Stimulated activated naive CD8-positive, alpha-beta T cell treated with anti-CD3 and anti-CD28 coated beads, Interleukin-15, Interleukin-2, amounts not matched to agents 100 ng/mL and 50 ng/mL, for 24 hours (primary cell): ENCODE measurements at regions not wholly inside any gene's neighbourhood (a gene's known extent, or its start where the extent isn't known, plus 50 kb on each side); places are given as distances from the start of the nearest gene placed in this dataset.
"Not testable (repeated sequence)": the region's sequence is repeated elsewhere in the genome, so short reads cannot be mapped to it uniquely, and the experiment has no call there.

Source experiments
- H3K27ac Mint-ChIP-seq: one replicate; pipeline ENCODE4 v1.8.0; 2021; ENCODE audit warnings: mild to moderate bottlenecking, mixed read lengths
- H3K27me3 Mint-ChIP-seq: one replicate; pipeline ENCODE4 v1.8.0; 2021; ENCODE audit warnings: mixed read lengths
- H3K36me3 Mint-ChIP-seq: one replicate; pipeline ENCODE4 v1.8.0; 2021; ENCODE audit warnings: low read depth, mixed read lengths
- H3K4me1 Mint-ChIP-seq: one replicate; pipeline ENCODE4 v1.8.0; 2021; ENCODE audit warnings: low read depth, mixed read lengths
- H3K4me3 Mint-ChIP-seq: one replicate; pipeline ENCODE4 v1.8.0; 2021; ENCODE audit warnings: mild to moderate bottlenecking, mixed read lengths
- H3K9me3 Mint-ChIP-seq: one replicate; pipeline ENCODE4 v1.8.0; 2021; ENCODE audit warnings: mixed read lengths

DNA sequence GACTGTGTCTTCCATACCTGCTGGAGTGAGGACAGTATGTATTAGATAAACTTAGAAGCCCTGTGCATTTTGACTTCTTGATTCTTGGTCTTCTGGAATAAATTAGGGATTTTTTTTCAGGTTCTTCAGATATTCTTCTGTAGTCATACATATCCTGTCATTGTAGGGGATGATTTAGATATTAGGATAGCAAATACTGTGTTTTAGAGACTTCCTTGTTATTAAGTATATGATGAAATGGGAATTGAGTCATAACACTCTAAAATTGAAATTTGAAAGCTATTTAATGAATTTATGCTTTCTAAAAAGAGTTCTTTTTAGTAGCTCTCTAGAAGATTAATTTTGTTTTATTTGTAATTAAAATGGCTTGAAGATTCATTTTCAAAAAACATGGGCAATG lies 371.5 kb upstream of the RGS6 start:
- Mint-ChIP-seq H3K27me3 (no peaks in the 10 kb centered on the region), H3K27ac (no peak overlapping the region), H3K9me3 (peaks cover 3% of the 10 kb centered on the region), H3K36me3 (no peaks in the 10 kb centered on the region), H3K4me1 (peaks cover 48% of the 10 kb centered on the region), H3K4me3 (no peak overlapping the region)

DNA sequence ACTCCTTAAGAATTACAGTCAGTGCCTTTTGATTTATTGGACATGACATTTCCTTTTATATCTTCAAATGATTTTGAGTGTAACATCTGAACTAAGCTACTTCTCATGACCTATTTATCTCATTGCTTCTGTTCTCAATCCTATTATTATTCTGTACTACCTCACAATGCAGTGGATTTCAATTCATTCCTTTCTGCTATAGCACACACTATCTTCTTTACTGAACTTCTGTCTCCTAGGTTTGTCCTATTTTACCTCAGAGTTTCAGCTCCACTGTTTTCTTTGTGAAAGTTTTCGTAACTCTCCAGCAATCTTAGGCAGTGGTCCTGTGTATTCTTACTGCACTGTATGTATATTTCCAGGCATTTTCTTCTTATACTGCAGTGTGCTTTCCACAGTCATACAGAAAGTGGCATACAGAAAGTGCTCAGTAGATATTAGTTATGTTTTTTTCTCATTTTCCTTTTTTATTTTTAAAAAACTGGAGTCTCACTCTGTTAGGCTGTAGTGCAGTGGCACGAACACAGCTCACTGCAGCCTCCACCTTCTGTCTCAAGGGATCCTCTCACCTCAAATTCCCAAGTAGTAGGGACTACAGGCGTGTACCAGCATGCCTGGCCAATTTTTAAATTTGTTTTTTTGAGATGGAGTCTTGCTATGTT lies 368.6 kb upstream of the RGS6 start:
- H3K36me3 Mint-ChIP-seq = peaks cover 4% of the 10 kb centered on the region
- H3K9me3 Mint-ChIP-seq = peaks cover 3% of the 10 kb centered on the region
- peaks cover 34% of the 10 kb centered on the region for H3K4me1 Mint-ChIP-seq
- H3K27ac Mint-ChIP-seq = no peak overlapping the region
- no peak overlapping the region for H3K4me3 Mint-ChIP-seq
- no peaks in the 10 kb centered on the region for H3K27me3 Mint-ChIP-seq

DNA sequence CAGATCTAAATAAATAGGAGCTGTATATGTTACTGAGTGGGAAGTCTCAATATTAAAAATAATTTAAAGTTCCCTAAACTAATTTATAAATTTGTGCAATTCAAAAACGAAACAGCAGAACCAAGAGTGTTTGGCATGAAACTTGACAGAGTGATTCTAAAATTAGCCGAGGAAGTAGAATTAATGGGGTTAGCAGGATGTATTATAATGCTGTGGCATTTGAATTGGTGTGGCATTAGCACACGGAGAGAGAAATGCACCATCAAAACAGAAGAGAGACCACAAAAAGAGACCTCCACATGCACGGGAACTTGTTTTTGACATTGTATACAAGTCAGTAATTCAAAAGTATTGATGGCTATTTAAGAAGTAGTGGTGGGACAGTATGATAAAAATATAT lies 366.0 kb upstream of the RGS6 start:
- Mint-ChIP-seq H3K4me1 (peaks cover 25% of the 10 kb centered on the region), H3K9me3 (peaks cover 3% of the 10 kb centered on the region), H3K4me3 (peak overlapping the region; percentile 28), H3K27ac (peak overlapping the region; percentile 71), H3K36me3 (peaks cover 10% of the 10 kb centered on the region), H3K27me3 (no peaks in the 10 kb centered on the region)

DNA sequence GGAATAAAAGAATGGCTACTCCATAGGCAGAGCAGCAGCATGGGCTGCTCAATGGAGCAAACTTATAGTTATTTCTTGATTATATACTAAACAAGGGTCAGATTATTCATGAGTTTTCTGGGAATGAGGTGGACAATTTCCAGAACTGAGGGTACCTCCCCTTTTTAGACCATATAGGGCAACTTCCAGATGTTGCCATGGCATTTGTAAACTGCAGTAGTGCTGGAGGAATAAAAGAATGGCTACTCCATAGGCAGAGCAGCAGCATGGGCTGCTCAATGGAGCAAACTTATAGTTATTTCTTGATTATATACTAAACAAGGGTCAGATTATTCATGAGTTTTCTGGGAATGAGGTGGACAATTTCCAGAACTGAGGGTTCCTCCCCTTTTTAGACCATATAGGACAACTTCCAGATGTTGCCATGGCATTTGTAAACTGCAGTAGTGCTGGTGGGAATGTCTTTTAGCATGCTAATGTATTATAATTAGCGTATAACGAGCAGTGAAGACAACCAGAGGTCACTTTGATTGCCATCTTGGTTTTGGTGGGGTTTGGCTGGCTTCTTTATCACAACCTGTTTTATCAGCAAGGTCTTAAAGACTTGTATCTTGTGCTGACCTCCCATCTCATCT lies 364.6 kb upstream of the RGS6 start:
- not testable (repeated sequence) for H3K9me3 Mint-ChIP-seq, H3K27me3 Mint-ChIP-seq, H3K27ac Mint-ChIP-seq, H3K4me3 Mint-ChIP-seq
- H3K4me1 Mint-ChIP-seq = peaks cover 25% of the 10 kb centered on the region
- H3K36me3 Mint-ChIP-seq = peaks cover 10% of the 10 kb centered on the region

DNA sequence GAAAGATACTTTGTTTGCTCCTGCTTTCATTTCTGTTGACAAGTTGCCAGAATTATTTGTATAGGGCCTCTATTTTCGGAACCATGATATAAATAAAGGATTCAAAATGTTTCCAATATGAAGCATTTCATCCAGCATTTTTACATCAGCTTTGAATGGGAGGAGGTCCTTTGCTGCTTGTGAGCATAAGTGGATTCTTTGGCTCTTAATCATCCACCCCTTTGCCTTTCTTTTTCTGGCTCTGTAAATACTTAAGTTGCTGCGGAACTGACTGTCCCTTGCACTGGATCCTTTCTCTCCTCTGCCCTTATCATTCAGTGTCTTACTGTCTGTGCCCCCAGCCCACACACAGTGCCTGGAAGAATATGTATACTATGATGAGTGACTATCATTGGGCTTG lies 357.3 kb upstream of the RGS6 start:
- peaks cover 26% of the 10 kb centered on the region for H3K4me1 Mint-ChIP-seq
- H3K27me3 Mint-ChIP-seq = no peaks in the 10 kb centered on the region
- no peak overlapping the region for H3K4me3 Mint-ChIP-seq
- H3K27ac Mint-ChIP-seq = no peak overlapping the region
- no peaks in the 10 kb centered on the region for H3K9me3 Mint-ChIP-seq
- peaks cover 9% of the 10 kb centered on the region for H3K36me3 Mint-ChIP-seq

DNA sequence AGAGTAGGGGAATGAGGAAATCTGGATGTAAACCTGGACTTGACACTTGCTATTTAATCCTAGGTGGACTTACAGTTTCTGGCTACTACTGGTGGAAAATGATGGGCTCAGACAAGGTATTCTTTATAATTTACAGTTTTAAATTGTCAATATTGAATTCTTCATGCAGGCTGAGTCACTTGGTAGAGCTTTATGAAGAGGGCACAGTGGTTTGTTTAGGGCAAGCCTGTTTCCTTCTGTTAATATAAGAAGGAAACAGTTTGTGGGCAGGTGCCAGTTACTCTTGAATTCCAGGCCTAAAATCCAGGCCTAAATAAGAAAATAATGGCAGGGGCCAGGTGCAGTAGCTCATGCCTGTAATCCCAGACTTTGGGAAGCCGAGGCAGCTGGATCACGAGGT lies 355.8 kb upstream of the RGS6 start:
- Mint-ChIP-seq H3K9me3 (no peaks in the 10 kb centered on the region), H3K27ac (peak overlapping the region; percentile 18), H3K36me3 (peaks cover 9% of the 10 kb centered on the region), H3K27me3 (no peaks in the 10 kb centered on the region), H3K4me3 (no peak overlapping the region), H3K4me1 (peaks cover 26% of the 10 kb centered on the region)

DNA sequence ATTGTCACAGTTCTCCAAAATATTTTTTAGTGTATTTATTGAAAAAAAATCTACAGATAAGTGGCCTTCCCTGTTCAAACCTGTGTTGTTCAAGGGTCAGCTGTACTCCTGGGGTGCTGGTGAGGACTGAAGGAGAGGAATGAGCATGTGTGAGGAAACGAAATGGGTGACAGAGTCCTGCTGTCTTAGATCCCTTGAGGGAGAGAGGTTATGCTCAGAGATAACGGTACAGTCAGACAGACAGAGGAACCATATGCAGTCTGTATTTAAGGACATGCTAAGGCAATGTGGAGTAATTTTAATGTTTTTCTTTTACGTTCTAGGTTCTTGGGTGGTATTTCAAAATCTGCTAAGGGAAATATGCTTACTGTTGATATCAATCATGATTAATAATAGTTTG lies 352.9 kb upstream of the RGS6 start:
- Mint-ChIP-seq H3K4me3 (no peak overlapping the region), H3K9me3 (no peaks in the 10 kb centered on the region), H3K36me3 (peaks cover 16% of the 10 kb centered on the region), H3K4me1 (peaks cover 14% of the 10 kb centered on the region), H3K27me3 (no peaks in the 10 kb centered on the region), H3K27ac (no peak overlapping the region)

DNA sequence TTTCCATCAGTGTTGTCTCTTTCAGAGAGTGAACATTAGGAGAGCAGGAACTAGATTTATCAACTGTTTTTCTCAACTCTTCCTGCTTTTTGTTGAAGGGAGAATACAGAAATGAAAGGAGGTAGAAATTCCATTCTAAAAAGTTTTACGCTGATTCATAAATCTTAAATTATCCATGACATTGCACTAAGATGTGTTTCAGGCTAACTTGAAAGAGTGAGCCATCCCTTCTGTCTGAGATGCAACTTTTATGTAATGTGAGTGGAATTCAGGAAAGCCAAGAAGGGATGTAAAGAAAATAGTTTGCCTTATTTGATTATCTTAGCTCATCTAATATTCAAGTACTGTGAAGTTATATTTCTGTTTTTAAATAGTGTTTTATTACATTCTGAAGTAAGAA lies 349.5 kb upstream of the RGS6 start:
- H3K36me3 Mint-ChIP-seq = peaks cover 30% of the 10 kb centered on the region
- H3K9me3 Mint-ChIP-seq = no peaks in the 10 kb centered on the region
- no peak overlapping the region for H3K4me3 Mint-ChIP-seq
- H3K27ac Mint-ChIP-seq = no peak overlapping the region
- peaks cover 14% of the 10 kb centered on the region for H3K4me1 Mint-ChIP-seq
- no peaks in the 10 kb centered on the region for H3K27me3 Mint-ChIP-seq

DNA sequence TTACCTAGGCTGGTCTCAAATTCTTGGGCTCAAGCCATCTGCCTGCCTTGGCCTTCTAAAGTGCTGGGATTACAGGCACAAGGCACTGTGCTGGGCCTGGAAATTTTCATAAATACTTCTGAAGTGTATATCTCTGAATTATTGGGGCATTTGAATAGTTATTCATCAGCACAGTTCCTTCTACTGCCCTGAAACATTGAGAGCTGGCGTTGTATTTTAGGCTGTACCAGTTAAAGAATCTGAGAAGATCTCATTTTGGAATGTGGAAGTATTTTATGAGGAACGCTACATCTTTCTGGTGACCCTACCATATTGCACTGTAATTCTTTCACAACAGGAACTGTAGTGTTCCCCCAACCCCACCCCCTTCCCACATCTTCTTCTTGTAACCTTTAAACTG lies 349.0 kb upstream of the RGS6 start:
- Mint-ChIP-seq H3K4me3 (no peak overlapping the region), H3K27me3 (no peaks in the 10 kb centered on the region), H3K9me3 (no peaks in the 10 kb centered on the region), H3K27ac (no peak overlapping the region), H3K36me3 (peaks cover 34% of the 10 kb centered on the region), H3K4me1 (peaks cover 14% of the 10 kb centered on the region)

DNA sequence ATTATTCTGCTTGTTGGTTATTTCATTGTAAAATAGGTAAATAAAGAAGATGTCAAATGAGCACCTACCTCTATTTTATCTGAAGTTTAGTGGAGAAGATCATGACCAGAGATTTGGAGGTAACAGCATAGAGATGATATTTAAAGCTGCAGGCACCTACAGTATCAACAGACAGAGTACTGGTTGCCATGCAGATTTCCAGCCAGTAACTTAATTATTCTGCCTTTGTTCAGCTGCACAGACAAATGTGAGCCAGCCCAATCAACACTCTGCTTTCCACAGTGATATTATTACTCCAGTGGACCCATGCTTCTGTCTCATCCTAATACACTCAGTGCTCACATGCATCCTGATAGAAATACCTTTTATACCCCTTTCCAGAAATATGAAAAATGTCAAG lies 348.5 kb upstream of the RGS6 start:
- peaks cover 14% of the 10 kb centered on the region for H3K4me1 Mint-ChIP-seq
- no peak overlapping the region for H3K27ac Mint-ChIP-seq
- no peaks in the 10 kb centered on the region for H3K27me3 Mint-ChIP-seq
- peaks cover 36% of the 10 kb centered on the region for H3K36me3 Mint-ChIP-seq
- no peak overlapping the region for H3K4me3 Mint-ChIP-seq
- no peaks in the 10 kb centered on the region for H3K9me3 Mint-ChIP-seq

DNA sequence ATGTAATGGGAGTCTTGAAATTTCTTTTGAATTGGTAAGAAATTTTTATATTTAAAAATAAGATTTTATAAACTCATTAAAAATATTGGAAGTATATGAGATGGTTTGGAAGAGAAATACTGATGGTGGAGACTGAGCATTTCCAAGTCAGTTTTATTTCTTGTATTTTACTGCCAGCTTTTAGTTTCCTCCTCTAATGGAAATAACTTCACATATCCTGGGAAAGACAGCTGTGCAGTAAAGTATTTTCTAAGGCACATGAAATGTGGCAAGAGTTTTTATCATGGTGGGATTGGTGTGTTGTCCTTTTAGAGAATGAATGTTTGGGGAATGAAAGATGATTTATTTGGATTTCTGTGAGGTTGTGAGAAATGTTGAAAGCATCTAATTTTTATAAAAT lies 346.9 kb upstream of the RGS6 start:
- Mint-ChIP-seq H3K27ac (no peak overlapping the region), H3K36me3 (peaks cover 38% of the 10 kb centered on the region), H3K4me3 (no peak overlapping the region), H3K4me1 (peaks cover 19% of the 10 kb centered on the region), H3K27me3 (no peaks in the 10 kb centered on the region), H3K9me3 (no peaks in the 10 kb centered on the region)

DNA sequence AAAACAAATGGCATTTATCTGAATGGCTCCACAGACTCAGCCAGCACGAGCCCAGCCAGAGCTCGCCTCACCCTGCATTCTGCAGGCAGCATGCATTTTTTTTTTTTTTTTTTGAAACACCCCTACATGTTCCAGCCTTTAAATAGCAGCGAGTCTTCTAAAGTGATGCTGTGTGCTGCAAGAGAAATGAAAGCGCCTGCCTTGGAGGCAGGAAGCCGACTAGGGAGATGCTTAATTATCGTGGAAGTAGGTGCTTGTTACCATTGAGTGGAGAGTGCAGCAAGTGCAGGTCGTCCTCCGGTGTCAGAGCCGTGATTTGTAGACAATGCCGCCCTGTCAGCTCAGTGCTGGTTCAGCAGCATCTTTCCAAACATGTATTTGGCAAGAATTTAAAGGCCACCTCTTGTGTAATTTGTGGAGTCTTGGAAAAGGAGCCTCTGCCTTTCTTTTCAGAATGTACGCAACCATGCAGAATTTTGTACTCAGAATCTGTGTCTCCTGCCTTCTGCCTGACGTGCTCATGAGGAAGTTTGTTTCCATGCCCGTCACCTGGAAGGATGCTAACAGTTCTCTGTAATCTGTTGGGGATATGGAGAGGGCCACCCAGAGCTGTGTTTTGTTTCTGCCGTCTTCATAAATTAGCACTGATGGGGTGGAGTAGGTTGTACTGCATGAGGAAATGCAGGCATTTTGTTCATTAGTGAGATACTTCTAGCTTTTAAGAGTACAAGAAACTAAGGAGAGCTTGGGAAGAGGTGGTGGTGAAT lies 345.9 kb upstream of the RGS6 start:
- Mint-ChIP-seq H3K36me3 (peaks cover 38% of the 10 kb centered on the region), H3K4me3 (no peak overlapping the region), H3K4me1 (peaks cover 21% of the 10 kb centered on the region), H3K27me3 (no peaks in the 10 kb centered on the region), H3K27ac (no peak overlapping the region), H3K9me3 (no peaks in the 10 kb centered on the region)

DNA sequence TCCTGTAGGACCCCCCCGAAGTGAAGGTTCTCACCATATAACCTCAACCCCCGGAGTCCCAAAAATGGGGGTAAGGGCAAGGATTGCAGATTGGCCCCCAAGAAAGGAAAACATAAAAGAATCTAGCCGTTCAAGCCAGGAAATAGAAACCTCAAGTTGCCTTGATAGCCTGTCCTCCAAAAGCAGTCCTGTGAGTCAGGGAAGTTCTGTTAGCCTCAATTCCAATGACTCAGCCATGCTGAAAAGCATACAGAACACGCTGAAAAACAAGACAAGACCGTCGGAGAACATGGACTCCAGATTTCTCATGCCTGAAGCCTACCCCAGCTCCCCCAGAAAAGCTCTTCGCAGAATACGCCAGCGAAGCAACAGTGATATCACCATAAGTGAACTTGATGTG lies 344.2 kb upstream of the RGS6 start:
- no peaks in the 10 kb centered on the region for H3K9me3 Mint-ChIP-seq
- H3K27ac Mint-ChIP-seq = no peak overlapping the region
- peaks cover 33% of the 10 kb centered on the region for H3K4me1 Mint-ChIP-seq

DNA sequence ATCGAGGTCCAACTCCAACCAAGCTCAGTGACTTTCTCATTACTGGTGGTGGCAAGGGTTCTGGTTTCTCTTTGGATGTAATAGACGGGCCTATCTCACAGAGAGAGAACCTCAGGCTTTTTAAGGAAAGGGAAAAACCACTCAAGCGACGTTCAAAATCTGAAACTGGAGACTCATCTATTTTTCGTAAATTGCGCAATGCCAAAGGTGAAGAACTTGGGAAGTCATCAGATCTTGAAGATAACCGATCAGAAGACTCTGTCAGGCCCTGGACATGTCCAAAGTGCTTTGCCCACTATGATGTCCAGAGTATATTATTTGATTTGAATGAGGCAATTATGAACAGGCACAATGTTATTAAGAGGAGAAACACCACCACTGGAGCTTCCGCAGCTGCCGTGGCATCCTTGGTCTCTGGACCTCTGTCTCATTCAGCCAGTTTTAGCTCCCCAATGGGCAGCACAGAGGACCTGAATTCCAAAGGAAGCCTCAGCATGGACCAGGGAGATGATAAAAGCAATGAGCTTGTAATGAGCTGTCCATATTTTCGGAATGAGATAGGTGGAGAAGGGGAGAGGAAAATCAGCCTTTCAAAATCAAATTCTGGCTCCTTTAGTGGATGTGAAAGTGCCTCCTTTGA lies 343.5 kb upstream of the RGS6 start:
- no peaks in the 10 kb centered on the region for H3K27me3 Mint-ChIP-seq
- no peak overlapping the region for H3K27ac Mint-ChIP-seq
- no peak overlapping the region for H3K4me3 Mint-ChIP-seq
- H3K4me1 Mint-ChIP-seq = peaks cover 39% of the 10 kb centered on the region
- H3K36me3 Mint-ChIP-seq = peaks cover 39% of the 10 kb centered on the region
- H3K9me3 Mint-ChIP-seq = no peaks in the 10 kb centered on the region

More for the DNA sequence above, 344.2 kb upstream of the RGS6 start:
- Mint-ChIP-seq H3K27me3 (no peaks in the 10 kb centered on the region), H3K36me3 (peaks cover 41% of the 10 kb centered on the region), H3K4me3 (no peak overlapping the region)

DNA sequence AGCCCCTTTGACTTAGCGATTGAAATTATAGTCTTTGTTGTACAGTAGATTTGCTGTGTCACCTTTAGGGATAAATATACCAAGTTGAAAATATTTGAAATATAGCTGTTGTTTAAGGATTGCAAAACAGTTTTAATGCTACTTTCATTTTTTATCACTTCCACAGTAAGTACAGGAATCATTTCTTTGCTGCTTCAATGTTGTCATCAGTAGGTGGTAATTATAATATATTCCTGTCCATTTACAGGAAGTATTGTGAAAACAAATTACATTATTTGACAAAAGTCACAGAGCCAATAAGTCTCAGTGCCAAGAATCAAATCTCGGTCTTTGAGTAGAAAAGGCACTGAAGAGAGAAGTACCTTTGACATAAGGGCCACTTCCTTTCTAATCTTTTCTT lies 342.6 kb upstream of the RGS6 start:
- H3K27me3 Mint-ChIP-seq = no peaks in the 10 kb centered on the region

More for the DNA sequence above, 342.6 kb upstream of the RGS6 start:
- H3K9me3 Mint-ChIP-seq = no peaks in the 10 kb centered on the region
- H3K4me3 Mint-ChIP-seq = no peak overlapping the region
- peaks cover 35% of the 10 kb centered on the region for H3K36me3 Mint-ChIP-seq
- H3K27ac Mint-ChIP-seq = no peak overlapping the region
- peaks cover 48% of the 10 kb centered on the region for H3K4me1 Mint-ChIP-seq
